K562 (cell line): ENCODE measurements at regions not wholly inside any gene's neighbourhood (a gene's known extent, or its start where the extent isn't known, plus 50 kb on each side); places are given as distances from the start of the nearest gene placed in this dataset.

ENCODE experiments used
- EWSR1 ChIP-seq: fragments of 450-650 bp; IDR thresholded peaks from 2 replicates; pipeline ENCODE4 v1.6.1; 2018; ENCODE audit warnings: borderline replicate concordance, mild to moderate bottlenecking, low read depth, moderate library complexity; ENCODE audit not compliant: partially characterized antibody
- RFX5 ChIP-seq: IDR thresholded peaks from 2 replicates; pipeline ENCODE4 v1.6.1; 2011; ENCODE audit warnings: low read depth, mild to moderate bottlenecking, improper control_type of control experiment, low read length
- SNRNP70 ChIP-seq: fragments of 200-400 bp; formaldehyde crosslinking; optimal IDR thresholded peaks from 2 replicates; pipeline ENCODE3; 2017; ENCODE audit warnings: low read depth, low read length
- ZNF282 ChIP-seq: sonication (generic); formaldehyde crosslinking; IDR thresholded peaks from 2 replicates; pipeline ENCODE4 v1.8.1; 2023; ENCODE audit warnings: missing genetic modification reagents
- ZNF561 ChIP-seq: fragments of 450-650 bp; formaldehyde crosslinking; conservative IDR thresholded peaks from 2 replicates; pipeline ENCODE4 v1.4.0; 2020; ENCODE audit warnings: mild to moderate bottlenecking, moderate library complexity
- ZNF583 ChIP-seq: fragments of 250-450 bp; sonication (Bioruptor Pico); IDR thresholded peaks from 2 replicates; pipeline ENCODE4 v1.4.0; 2020
- TF ChIP-seq, protein P1 (sequence below), 3 experiments: fragments of 200-800 bp in 1 of 3; sonication (Bioruptor generic) in 1 of 3; sonication (generic) in 1 of 3; formaldehyde crosslinking in 1 of 3; IDR thresholded peaks; 2 replicates each; pipeline versions ENCODE4 v1.6.1 to v1.8.0; 2016 to 2022; ENCODE audit warnings: mild to moderate bottlenecking in 2 of 3, missing compliant biosample characterization in 2 of 3, missing genetic modification characterization in 2 of 3, missing genetic modification reagents in 1 of 3
- TF ChIP-seq, protein P2 (sequence below): IDR thresholded peaks from 2 replicates; pipeline ENCODE4 v1.6.1; 2012; ENCODE audit warnings: low read depth, low read length, improper control_type of control experiment, borderline replicate concordance

DNA sequence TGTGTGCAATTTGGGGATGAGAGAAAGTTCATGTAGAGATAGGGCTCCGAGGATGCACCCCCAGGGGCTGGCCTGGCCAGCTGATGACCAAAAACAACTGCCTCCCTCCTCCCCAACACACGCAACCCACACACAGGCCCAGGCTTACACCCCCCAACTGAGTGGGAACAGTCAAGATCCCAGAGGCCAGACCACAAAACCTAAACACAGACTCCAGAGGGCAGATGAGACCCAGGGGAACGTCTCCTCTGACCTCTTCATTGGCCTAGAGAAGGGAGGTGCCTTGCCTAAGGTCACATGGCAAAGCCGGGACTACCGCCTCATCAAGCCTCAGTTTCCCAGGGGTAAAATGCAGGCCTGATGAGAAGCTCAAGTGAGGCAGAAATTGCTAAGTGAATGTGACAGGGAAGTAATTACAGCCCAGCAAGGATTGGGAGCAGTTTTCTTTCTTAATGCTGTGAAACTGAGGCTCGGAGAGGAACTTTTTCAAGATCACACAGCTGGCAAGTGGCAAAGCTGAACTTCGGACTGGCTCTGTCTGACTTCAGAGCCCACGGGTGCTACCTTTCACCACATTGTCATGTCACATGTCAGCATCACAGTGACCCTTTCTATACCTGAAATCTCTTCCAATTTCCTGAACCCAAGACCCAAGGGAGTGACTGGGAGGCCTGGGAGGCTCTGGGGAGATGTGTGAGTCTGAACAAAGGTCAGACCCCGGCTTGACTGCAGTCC lies 69.9 kb upstream of the WNT11 start (continued):
- TF ChIP-seq RFX5: no peak
- TF ChIP-seq EWSR1: no peak
- TF ChIP-seq, protein P1, sequence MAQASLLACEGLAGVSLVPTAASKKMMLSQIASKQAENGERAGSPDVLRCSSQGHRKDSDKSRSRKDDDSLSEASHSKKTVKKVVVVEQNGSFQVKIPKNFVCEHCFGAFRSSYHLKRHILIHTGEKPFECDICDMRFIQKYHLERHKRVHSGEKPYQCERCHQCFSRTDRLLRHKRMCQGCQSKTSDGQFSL (CRISPR knock-in tag; IDR thresholded peaks at IDR 0.05): no peak
- TF ChIP-seq, protein P1 (tag; IDR thresholded peaks at IDR 0.05): no peak
- no peak for TF ChIP-seq SNRNP70
- TF ChIP-seq, protein P2, sequence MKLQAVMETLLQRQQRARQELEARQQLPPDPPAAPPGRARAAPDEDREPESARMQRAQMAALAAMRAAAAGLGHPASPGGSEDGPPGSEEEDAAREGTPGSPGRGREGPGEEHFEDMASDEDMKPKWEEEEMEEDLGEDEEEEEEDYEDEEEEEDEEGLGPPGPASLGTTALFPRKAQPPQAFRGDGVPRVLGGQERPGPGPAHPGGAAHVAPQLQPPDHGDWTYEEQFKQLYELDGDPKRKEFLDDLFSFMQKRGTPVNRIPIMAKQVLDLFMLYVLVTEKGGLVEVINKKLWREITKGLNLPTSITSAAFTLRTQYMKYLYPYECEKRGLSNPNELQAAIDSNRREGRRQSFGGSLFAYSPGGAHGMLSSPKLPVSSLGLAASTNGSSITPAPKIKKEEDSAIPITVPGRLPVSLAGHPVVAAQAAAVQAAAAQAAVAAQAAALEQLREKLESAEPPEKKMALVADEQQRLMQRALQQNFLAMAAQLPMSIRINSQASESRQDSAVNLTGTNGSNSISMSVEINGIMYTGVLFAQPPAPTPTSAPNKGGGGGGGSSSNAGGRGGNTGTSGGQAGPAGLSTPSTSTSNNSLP: no peak
- no peak for TF ChIP-seq ZNF561
- no peak for TF ChIP-seq ZNF583 (CRISPR knock-in tag)
- TF ChIP-seq ZNF282: no peak
